Activated CD4-positive, alpha-beta T cell treated with anti-CD3 and anti-CD28 coated beads for 36 hours (primary cell): ENCODE measurements at regions not wholly inside any gene's neighbourhood (a gene's known extent, or its start where the extent isn't known, plus 50 kb on each side); places are given as distances from the start of the nearest gene placed in this dataset.

Source experiments
- ATAC-seq: fragments of 200-7000 bp; cut with Tn5 transposase; one replicate; pipeline ENCODE4 v1.10.0; 2021; ENCODE audit warnings: mild to moderate bottlenecking, moderate library complexity
- CTCF ChIA-PET: fragments of 350-600 bp; sonication (Branson Sonifier 250); formaldehyde crosslinking; loops from one replicate; lab custom pipeline; 2021; ENCODE audit warnings: antibody characterized with exemption; lab: Charles Lee
- POLR2A ChIA-PET: fragments of 350-600 bp; sonication (Branson Sonifier 250); formaldehyde crosslinking; loops from one replicate; lab custom pipeline; 2021; ENCODE audit warnings: antibody characterized with exemption, inconsistent platforms; lab: Charles Lee
- DNase-seq: peaks from one replicate; pipeline ENCODE4 v3.0.0-alpha.2; 2020
- H3K27ac Mint-ChIP-seq: one replicate; pipeline ENCODE4 v1.8.0; 2021; ENCODE audit warnings: mixed read lengths
- H3K27me3 Mint-ChIP-seq: one replicate; pipeline ENCODE4 v1.8.0; 2021; ENCODE audit warnings: mixed read lengths
- H3K36me3 Mint-ChIP-seq: one replicate; pipeline ENCODE4 v1.8.0; 2021; ENCODE audit warnings: low read depth, mixed read lengths
- H3K4me1 Mint-ChIP-seq: one replicate; pipeline ENCODE4 v1.8.0; 2021; ENCODE audit warnings: mixed read lengths
- H3K4me3 Mint-ChIP-seq: one replicate; pipeline ENCODE4 v1.8.0; 2021; ENCODE audit warnings: mild to moderate bottlenecking, moderate library complexity, mixed read lengths
- H3K9me3 Mint-ChIP-seq: one replicate; pipeline ENCODE4 v1.8.0; 2021; ENCODE audit warnings: low read depth, mixed read lengths
- intact Hi-C, 2 experiments: fragments of 100-400 bp; cut with DNase I in 1 of 2; cut with micrococcal nuclease in 1 of 2; formaldehyde crosslinking; loops; one replicate each; pipeline versions ENCODE4 v1.14.2 to v1.15.1; 2022 to 2024; cut with DNase I, micrococcal nuclease

GRCh38 chr13:104014803-104015645 is 948.8 kb upstream of the SLC10A2 start:
- CTCF ChIA-PET = no interaction called here
- Mint-ChIP-seq H3K9me3 (peaks cover 3% of the 10 kb centered on the region), H3K4me3 (no peak overlapping the region), H3K27ac (no peak overlapping the region), H3K27me3 (no peaks in the 10 kb centered on the region), H3K36me3 (no peaks in the 10 kb centered on the region), H3K4me1 (no peaks in the 10 kb centered on the region)
- ATAC-seq (no peak), DNase-seq (no peak)
- POLR2A ChIA-PET = no interaction called here
- intact Hi-C loops = no loop called here

GRCh38 chr13:104011505-104012241 is 945.5 kb upstream of the SLC10A2 start:
- Mint-ChIP-seq H3K27ac (no peak overlapping the region), H3K4me3 (no peak overlapping the region), H3K27me3 (no peaks in the 10 kb centered on the region), H3K9me3 (peaks cover 3% of the 10 kb centered on the region), H3K4me1 (no peaks in the 10 kb centered on the region), H3K36me3 (no peaks in the 10 kb centered on the region)
- ChIA-PET CTCF (no interaction called here), POLR2A (no interaction called here)
- intact Hi-C loops = no loop called here
- DNase-seq (no peak), ATAC-seq (no peak)

GRCh38 chr13:104008541-104009435 is 942.6 kb upstream of the SLC10A2 start:
- DNase-seq = no peak
- ChIA-PET CTCF (no interaction called here), POLR2A (no interaction called here)
- Mint-ChIP-seq H3K36me3 (no peaks in the 10 kb centered on the region), H3K27ac (no peak overlapping the region), H3K4me1 (no peaks in the 10 kb centered on the region), H3K27me3 (no peaks in the 10 kb centered on the region), H3K9me3 (no peaks in the 10 kb centered on the region), H3K4me3 (no peak overlapping the region)
- no peak for ATAC-seq
- intact Hi-C loops = no loop called here

- Mint-ChIP-seq H3K36me3 (no peaks in the 10 kb centered on the region), H3K4me3 (no peak overlapping the region), H3K27ac (no peak overlapping the region), H3K9me3 (no peaks in the 10 kb centered on the region), H3K4me1 (no peaks in the 10 kb centered on the region), H3K27me3 (no peaks in the 10 kb centered on the region)
- ChIA-PET CTCF (no interaction called here), POLR2A (no interaction called here)
- intact Hi-C loops = no loop called here
- DNase-seq (no peak), ATAC-seq (no peak)
These were observed 941.9 kb upstream of the SLC10A2 start for GRCh38 chr13:104008075-104008474.

GRCh38 chr13:104006625-104007075 is 940.4 kb upstream of the SLC10A2 start:
- ATAC-seq = no peak
- intact Hi-C loops = no loop called here
- H3K27me3 Mint-ChIP-seq = no peaks in the 10 kb centered on the region
- no peaks in the 10 kb centered on the region for H3K36me3 Mint-ChIP-seq
- ChIA-PET POLR2A (no interaction called here), CTCF (no interaction called here)
- no peak overlapping the region for H3K4me3 Mint-ChIP-seq
- H3K4me1 Mint-ChIP-seq = no peaks in the 10 kb centered on the region
- H3K27ac Mint-ChIP-seq = no peak overlapping the region
- H3K9me3 Mint-ChIP-seq = no peaks in the 10 kb centered on the region
- no peak for DNase-seq

- ATAC-seq (no peak), DNase-seq (no peak)
- Mint-ChIP-seq H3K9me3 (no peaks in the 10 kb centered on the region), H3K4me1 (no peaks in the 10 kb centered on the region), H3K4me3 (no peak overlapping the region), H3K27ac (no peak overlapping the region), H3K27me3 (no peaks in the 10 kb centered on the region), H3K36me3 (no peaks in the 10 kb centered on the region)
- ChIA-PET POLR2A (no interaction called here), CTCF (no interaction called here)
- intact Hi-C loops = no loop called here
These were observed 938.4 kb upstream of the SLC10A2 start for GRCh38 chr13:104004572-104004971.

GRCh38 chr13:104002216-104002615 is 936.0 kb upstream of the SLC10A2 start:
- intact Hi-C loops = no loop called here
- DNase-seq (no peak), ATAC-seq (no peak)
- CTCF ChIA-PET = no interaction called here
- POLR2A ChIA-PET = no interaction called here
- Mint-ChIP-seq H3K9me3 (no peaks in the 10 kb centered on the region), H3K27ac (no peak overlapping the region), H3K4me1 (no peaks in the 10 kb centered on the region), H3K36me3 (no peaks in the 10 kb centered on the region), H3K4me3 (no peak overlapping the region), H3K27me3 (no peaks in the 10 kb centered on the region)

- Mint-ChIP-seq H3K4me3 (no peak overlapping the region), H3K36me3 (no peaks in the 10 kb centered on the region), H3K27ac (no peak overlapping the region), H3K9me3 (no peaks in the 10 kb centered on the region), H3K27me3 (no peaks in the 10 kb centered on the region), H3K4me1 (no peaks in the 10 kb centered on the region)
- CTCF ChIA-PET = no interaction called here
- no peak for ATAC-seq
- DNase-seq = no peak
- POLR2A ChIA-PET = no interaction called here
- intact Hi-C loops = no loop called here
These were observed 935.5 kb upstream of the SLC10A2 start for GRCh38 chr13:104001766-104002165.

GRCh38 chr13:103996733-103997132 is 930.5 kb upstream of the SLC10A2 start:
- ATAC-seq (no peak), DNase-seq (no peak)
- POLR2A ChIA-PET = no interaction called here
- Mint-ChIP-seq H3K27me3 (no peaks in the 10 kb centered on the region), H3K4me3 (no peak overlapping the region), H3K27ac (no peak overlapping the region), H3K36me3 (no peaks in the 10 kb centered on the region), H3K9me3 (peaks cover 3% of the 10 kb centered on the region), H3K4me1 (no peaks in the 10 kb centered on the region)
- CTCF ChIA-PET = no interaction called here
- intact Hi-C loops = no loop called here

GRCh38 chr13:103983948-103984347 is 917.7 kb upstream of the SLC10A2 start:
- H3K4me1 Mint-ChIP-seq = no peaks in the 10 kb centered on the region
- H3K4me3 Mint-ChIP-seq = no peak overlapping the region
- intact Hi-C loops = no loop called here
- ATAC-seq (no peak), DNase-seq (no peak)
- H3K9me3 Mint-ChIP-seq = peaks cover 3% of the 10 kb centered on the region
- H3K36me3 Mint-ChIP-seq = no peaks in the 10 kb centered on the region
- no peak overlapping the region for H3K27ac Mint-ChIP-seq
- POLR2A ChIA-PET = no interaction called here
- H3K27me3 Mint-ChIP-seq = no peaks in the 10 kb centered on the region
- CTCF ChIA-PET = no interaction called here

GRCh38 chr13:103976371-103976770 is 910.2 kb upstream of the SLC10A2 start:
- Mint-ChIP-seq H3K27ac (no peak overlapping the region), H3K9me3 (peaks cover 11% of the 10 kb centered on the region), H3K4me1 (no peaks in the 10 kb centered on the region), H3K27me3 (no peaks in the 10 kb centered on the region), H3K4me3 (no peak overlapping the region), H3K36me3 (no peaks in the 10 kb centered on the region)
- ATAC-seq (no peak), DNase-seq (no peak)
- POLR2A ChIA-PET = no interaction called here
- CTCF ChIA-PET = no interaction called here
- intact Hi-C loops = no loop called here
